NCI-H2029 (cell line): ENCODE measurements at regions not wholly inside any gene's neighbourhood (a gene's known extent, or its start where the extent isn't known, plus 50 kb on each side); places are given as distances from the start of the nearest gene placed in this dataset.
"Not testable (repeated sequence)": the region's sequence is repeated elsewhere in the genome, so short reads cannot be mapped to it uniquely, and the experiment has no call there.

ENCODE experiments used
- DNase-seq: peaks from one replicate; lab custom pipeline; 2025; lab: John Stamatoyannopoulos, UW

- DNase-seq: no peak
Observed at GRCh38 chr12:78269620-78270019, 438.9 kb downstream of the NAV3 start.

GRCh38 chr12:78271546-78271945 lies 440.9 kb downstream of the NAV3 start:
- no peak for DNase-seq

- DNase-seq: no peak
Observed at GRCh38 chr12:78275886-78276285, 445.2 kb downstream of the NAV3 start.

GRCh38 chr12:78278706-78279190 lies 448.1 kb downstream of the NAV3 start:
- DNase-seq: no peak

GRCh38 chr12:78279567-78279966 lies 448.9 kb downstream of the NAV3 start:
- no peak for DNase-seq

- not testable (repeated sequence) for DNase-seq
Observed at GRCh38 chr12:78281102-78281501, 450.4 kb downstream of the NAV3 start.

- DNase-seq: no peak
Observed at GRCh38 chr12:78284417-78284816, 453.7 kb downstream of the NAV3 start.

GRCh38 chr12:78290606-78291345 lies 460.1 kb downstream of the NAV3 start:
- no peak for DNase-seq

- DNase-seq: no peak
Observed at GRCh38 chr12:78293059-78293686, 462.5 kb downstream of the NAV3 start.

GRCh38 chr12:78301282-78301681 lies 470.6 kb downstream of the NAV3 start:
- DNase-seq: not testable (repeated sequence)

- no peak for DNase-seq
Observed at GRCh38 chr12:78305808-78306207, 475.1 kb downstream of the NAV3 start.

- no peak for DNase-seq
Observed at GRCh38 chr12:78306236-78306635, 475.5 kb downstream of the NAV3 start.

- no peak for DNase-seq
Observed at GRCh38 chr12:78308701-78309100, 478.0 kb downstream of the NAV3 start.

GRCh38 chr12:78315028-78315427 lies 484.3 kb downstream of the NAV3 start:
- DNase-seq: no peak

GRCh38 chr12:78316136-78316535 lies 485.4 kb downstream of the NAV3 start:
- no peak for DNase-seq

GRCh38 chr12:78316631-78317468 lies 486.2 kb downstream of the NAV3 start:
- no peak for DNase-seq

- no peak for DNase-seq
Observed at GRCh38 chr12:78321696-78322095, 491.0 kb downstream of the NAV3 start.

- DNase-seq: no peak
Observed at GRCh38 chr12:78323226-78323625, 492.5 kb downstream of the NAV3 start.

GRCh38 chr12:78324234-78324633 lies 493.5 kb downstream of the NAV3 start:
- DNase-seq: peak; percentile 35

GRCh38 chr12:78328524-78328923 lies 497.8 kb downstream of the NAV3 start:
- DNase-seq: no peak

GRCh38 chr12:78330131-78330530 lies 499.4 kb downstream of the NAV3 start:
- no peak for DNase-seq

GRCh38 chr12:78331181-78331580 lies 500.5 kb downstream of the NAV3 start:
- no peak for DNase-seq

- DNase-seq: no peak
Observed at GRCh38 chr12:78331753-78332152, 501.1 kb downstream of the NAV3 start.
